CD4-positive, alpha-beta memory T cell (primary cell): ENCODE measurements at regions not wholly inside any gene's neighbourhood (a gene's known extent, or its start where the extent isn't known, plus 50 kb on each side); places are given as distances from the start of the nearest gene placed in this dataset.

Experiments used
- CTCF ChIA-PET: fragments of 350-600 bp; sonication (Branson Sonifier 250); formaldehyde crosslinking; loops from one replicate; lab custom pipeline; 2021; ENCODE audit warnings: inconsistent platforms; ENCODE audit not compliant: partially characterized antibody; lab: Charles Lee
- POLR2A ChIA-PET: fragments of 350-600 bp; sonication (Branson Sonifier 250); formaldehyde crosslinking; loops from one replicate; lab custom pipeline; 2021; ENCODE audit not compliant: partially characterized antibody; lab: Charles Lee
- DNase-seq, 5 donors: peaks; one replicate each; pipeline versions ENCODE4 v3.0.0 to v3.0.0-alpha.2; 2020 to 2022; ENCODE audit warnings: mixed read lengths in 1 of 5
- H3K27ac ChIP-seq: one replicate; pipeline ENCODE4 v1.7.0; 2013; ENCODE audit warnings: low read depth, low read length
- H3K27me3 ChIP-seq: 2 replicates; pipeline ENCODE4 v1.7.0; 2013; ENCODE audit warnings: mild to moderate bottlenecking, low read length, moderate library complexity; ENCODE audit not compliant: insufficient read depth
- H3K36me3 ChIP-seq: 2 replicates; pipeline ENCODE4 v1.7.0; 2013; ENCODE audit warnings: mild to moderate bottlenecking, low read length, moderate library complexity; ENCODE audit not compliant: insufficient read depth
- H3K4me1 ChIP-seq: 2 replicates; pipeline ENCODE4 v1.7.0; 2013; ENCODE audit warnings: mild to moderate bottlenecking, low read length, moderate library complexity; ENCODE audit not compliant: insufficient read depth
- H3K4me3 ChIP-seq, 2 donors: one replicate each; pipeline ENCODE4 v1.7.0; 2013; ENCODE audit warnings: low read length in 2 of 2, mild to moderate bottlenecking in 1 of 2
- H3K9me3 ChIP-seq, 2 donors: one replicate each; pipeline ENCODE4 v1.7.0; 2013; ENCODE audit warnings: low read length in 2 of 2, control low read depth in 1 of 2; ENCODE audit not compliant: control insufficient read depth in 1 of 2
- H3K27ac Mint-ChIP-seq, 7 donors: one replicate each; pipeline ENCODE4 v1.8.0; 2020 to 2021; ENCODE audit warnings: mixed read lengths in 7 of 7, mild to moderate bottlenecking in 6 of 7, inconsistent platforms in 3 of 7, moderate library complexity in 3 of 7
- H3K27me3 Mint-ChIP-seq, 2 donors: one replicate each; pipeline ENCODE4 v1.8.0; 2020 to 2021; ENCODE audit warnings: mixed read lengths in 2 of 2
- H3K36me3 Mint-ChIP-seq, 2 donors: one replicate each; pipeline ENCODE4 v1.8.0; 2020 to 2021; ENCODE audit warnings: mixed read lengths in 2 of 2, inconsistent platforms in 1 of 2, mild to moderate bottlenecking in 1 of 2
- H3K4me1 Mint-ChIP-seq, 4 donors: one replicate each; pipeline ENCODE4 v1.8.0; 2020 to 2021; ENCODE audit warnings: mixed read lengths in 4 of 4, mild to moderate bottlenecking in 1 of 4
- H3K4me3 Mint-ChIP-seq, 8 donors: one replicate each; pipeline ENCODE4 v1.8.0; 2020 to 2021; ENCODE audit warnings: mixed read lengths in 8 of 8, mild to moderate bottlenecking in 7 of 8, moderate library complexity in 6 of 8, inconsistent platforms in 3 of 8
- H3K9me3 Mint-ChIP-seq, 8 donors: one replicate each; pipeline ENCODE4 v1.8.0; 2020 to 2021; ENCODE audit warnings: mixed read lengths in 8 of 8, mild to moderate bottlenecking in 5 of 8, inconsistent platforms in 3 of 8, moderate library complexity in 1 of 8
- intact Hi-C: fragments of 100-400 bp; cut with micrococcal nuclease; formaldehyde crosslinking; loops from one replicate; pipeline ENCODE4 v1.15.1; 2023

DNA sequence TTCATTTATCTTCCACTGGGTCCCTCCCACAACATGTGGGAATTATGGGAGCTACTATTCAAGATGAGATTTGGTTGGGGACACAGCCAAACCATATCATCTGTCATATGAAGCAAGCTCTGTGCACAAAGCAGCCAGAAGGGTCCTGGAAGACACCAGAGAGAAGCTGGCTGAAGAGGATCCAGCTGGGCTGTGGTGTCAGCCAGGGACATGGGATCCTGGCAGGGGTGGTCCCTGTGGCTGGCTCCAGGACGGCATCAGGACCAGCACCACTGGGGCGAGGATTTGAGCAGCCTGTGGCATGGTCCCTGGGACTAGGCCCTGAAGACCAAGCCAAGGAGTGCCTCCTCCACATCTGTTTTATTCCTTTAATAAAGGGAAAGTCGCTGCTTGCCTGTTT, 84.8 kb upstream of the HDAC4 start:
- Mint-ChIP-seq H3K4me3 (no peak overlapping the region), H3K36me3 (no peaks in the 10 kb centered on the region), H3K27me3 (peaks cover 2 to 4% of the 10 kb centered on the region in 2 donors), H3K27ac (no peak overlapping the region), H3K4me1 (no peaks in the 10 kb centered on the region), H3K9me3 (no peaks in the 10 kb centered on the region)
- intact Hi-C loops: no loop called here
- ChIA-PET CTCF (no interaction called here), POLR2A (no interaction called here)
- H3K27ac ChIP-seq: no peak overlapping the region
- no peak overlapping the region for H3K4me3 ChIP-seq
- H3K36me3 ChIP-seq: no peaks in the 10 kb centered on the region
- no peaks in the 10 kb centered on the region for H3K9me3 ChIP-seq
- no peaks in the 10 kb centered on the region for H3K4me1 ChIP-seq
- DNase-seq: no peak
- H3K27me3 ChIP-seq: no peaks in the 10 kb centered on the region

DNA sequence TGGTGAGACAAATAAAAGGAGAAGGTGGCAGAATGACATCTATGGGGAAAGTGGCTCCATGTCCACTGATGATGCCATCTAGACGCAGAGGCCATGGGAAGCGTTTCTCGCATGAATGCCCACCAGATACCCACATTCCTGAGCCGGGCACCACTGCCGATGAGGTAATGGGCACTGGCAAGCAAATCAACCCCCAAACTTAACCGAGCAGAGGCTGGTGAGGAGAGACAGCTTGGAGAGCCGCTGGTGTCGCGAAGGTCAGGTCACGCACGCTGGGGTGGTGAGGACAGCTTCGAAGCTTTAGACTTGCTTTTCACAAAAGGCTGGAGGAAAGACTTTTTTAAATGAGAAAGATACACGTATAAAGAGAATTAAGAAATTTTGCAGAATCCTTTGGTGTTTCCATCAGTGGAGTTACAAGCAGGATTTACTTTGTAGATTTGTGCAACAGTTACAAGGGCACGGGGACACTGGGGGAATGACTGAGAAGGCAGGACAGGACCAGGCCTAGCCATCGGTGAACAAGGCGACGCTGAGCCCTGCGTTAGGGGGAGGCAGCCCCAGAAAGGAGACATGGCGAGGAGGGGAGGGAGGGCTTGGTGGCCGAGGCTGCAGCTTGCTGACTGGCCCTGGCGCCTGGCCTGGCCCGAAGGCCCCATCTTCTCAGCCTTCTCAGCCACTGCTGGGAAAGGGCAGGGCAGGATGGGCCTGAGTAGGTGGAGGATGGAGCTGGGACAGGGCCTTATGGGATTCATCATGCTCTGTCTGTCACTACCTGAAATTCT, 83.9 kb upstream of the HDAC4 start:
- H3K27ac ChIP-seq: no peak overlapping the region
- no peak for DNase-seq
- Mint-ChIP-seq H3K4me3 (no peak overlapping the region), H3K4me1 (no peaks in the 10 kb centered on the region), H3K27ac (no peak overlapping the region), H3K9me3 (no peaks in the 10 kb centered on the region), H3K27me3 (peaks cover 0 to 4% of the 10 kb centered on the region in 2 donors), H3K36me3 (no peaks in the 10 kb centered on the region)
- ChIA-PET CTCF (no interaction called here), POLR2A (no interaction called here)
- H3K36me3 ChIP-seq: no peaks in the 10 kb centered on the region
- no peaks in the 10 kb centered on the region for H3K9me3 ChIP-seq
- intact Hi-C loops: no loop called here
- H3K27me3 ChIP-seq: no peaks in the 10 kb centered on the region
- H3K4me3 ChIP-seq: no peak overlapping the region
- no peaks in the 10 kb centered on the region for H3K4me1 ChIP-seq

DNA sequence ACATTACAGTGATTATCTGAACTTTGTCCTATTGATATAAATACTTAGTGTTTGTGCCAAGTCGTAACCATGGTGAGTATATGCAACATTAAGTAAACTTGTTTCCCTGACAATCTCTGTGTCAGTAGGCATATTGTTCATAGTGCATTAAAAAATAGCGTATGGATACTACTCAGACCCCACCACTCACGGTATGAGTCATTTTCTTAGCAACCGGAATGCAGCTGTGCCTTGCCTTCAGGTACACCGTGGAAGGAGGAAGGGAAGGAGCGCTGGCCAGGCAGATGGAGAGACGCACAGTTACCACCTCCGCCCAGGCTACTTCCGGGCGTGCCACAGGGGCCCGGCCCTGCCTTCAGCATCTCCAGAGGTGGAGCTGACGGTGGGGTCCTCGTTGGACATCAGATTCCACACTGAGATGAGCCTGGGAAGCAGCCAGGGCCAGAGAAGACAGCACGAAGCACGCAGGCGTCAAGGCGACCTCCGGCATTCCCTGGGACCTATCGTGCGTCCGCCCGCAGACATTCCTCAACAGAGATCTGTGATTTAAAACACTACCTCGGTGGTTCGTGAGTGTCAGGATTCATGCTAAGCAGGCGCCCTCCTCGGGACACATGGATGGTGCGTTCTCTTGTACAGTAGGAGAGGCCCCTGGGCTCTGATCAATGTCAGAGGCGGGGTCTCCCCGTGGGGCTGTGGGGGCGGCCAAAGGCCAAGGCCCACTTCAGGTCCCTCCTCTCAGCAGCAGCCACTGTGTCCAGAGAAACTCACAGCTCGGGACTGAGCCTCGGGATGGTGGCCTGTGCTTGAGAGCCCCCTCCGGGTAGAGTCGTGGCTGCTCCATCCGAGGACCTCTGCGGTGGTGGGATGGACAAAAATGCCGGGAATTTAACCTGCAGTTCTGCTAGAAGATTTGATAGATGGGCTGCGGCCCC, 82.2 kb upstream of the HDAC4 start:
- Histone ChIP-seq H3K36me3 (no peaks in the 10 kb centered on the region), H3K4me3 (no peak overlapping the region), H3K27me3 (no peaks in the 10 kb centered on the region), H3K9me3 (no peaks in the 10 kb centered on the region), H3K4me1 (no peaks in the 10 kb centered on the region), H3K27ac (no peak overlapping the region)
- H3K36me3 Mint-ChIP-seq: no peaks in the 10 kb centered on the region
- no peaks in the 10 kb centered on the region for H3K4me1 Mint-ChIP-seq
- POLR2A ChIA-PET: no interaction called here
- H3K27ac Mint-ChIP-seq: no peak overlapping the region
- H3K9me3 Mint-ChIP-seq: no peaks in the 10 kb centered on the region
- intact Hi-C loops: no loop called here
- no peak overlapping the region for H3K4me3 Mint-ChIP-seq
- DNase-seq: no peak
- CTCF ChIA-PET: no interaction called here
- peaks cover 0 to 1% of the 10 kb centered on the region in 2 donors for H3K27me3 Mint-ChIP-seq

DNA sequence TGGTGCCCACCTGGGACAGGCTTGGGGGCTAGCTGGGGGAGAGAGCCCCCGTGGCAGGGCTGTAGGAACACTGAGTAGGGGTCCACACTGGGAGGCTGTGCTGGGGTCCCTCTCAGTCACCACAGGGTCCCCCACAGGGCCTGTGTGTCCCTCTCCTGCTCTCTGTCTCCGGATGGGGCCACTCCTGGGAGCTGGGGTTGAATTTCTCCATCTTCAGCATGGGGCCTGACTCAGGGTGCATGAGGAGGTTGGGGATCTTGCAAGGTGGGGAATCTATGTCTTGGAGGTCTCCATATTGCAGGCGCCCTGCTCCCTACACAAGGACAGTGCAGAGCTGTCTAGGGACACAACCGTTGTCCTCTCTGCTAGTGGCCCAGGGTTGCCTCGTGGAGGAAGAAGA, 78.7 kb upstream of the HDAC4 start:
- DNase-seq: no peak
- H3K9me3 ChIP-seq: no peaks in the 10 kb centered on the region
- Mint-ChIP-seq H3K4me1 (no peaks in the 10 kb centered on the region), H3K36me3 (no peaks in the 10 kb centered on the region), H3K27me3 (peaks cover 0 to 3% of the 10 kb centered on the region in 2 donors), H3K27ac (no peak overlapping the region), H3K4me3 (no peak overlapping the region), H3K9me3 (no peaks in the 10 kb centered on the region)
- H3K4me1 ChIP-seq: no peaks in the 10 kb centered on the region
- intact Hi-C loops: no loop called here
- no peaks in the 10 kb centered on the region for H3K27me3 ChIP-seq
- H3K36me3 ChIP-seq: no peaks in the 10 kb centered on the region
- H3K27ac ChIP-seq: no peak overlapping the region
- ChIA-PET CTCF (no interaction called here), POLR2A (no interaction called here)
- H3K4me3 ChIP-seq: no peak overlapping the region

DNA sequence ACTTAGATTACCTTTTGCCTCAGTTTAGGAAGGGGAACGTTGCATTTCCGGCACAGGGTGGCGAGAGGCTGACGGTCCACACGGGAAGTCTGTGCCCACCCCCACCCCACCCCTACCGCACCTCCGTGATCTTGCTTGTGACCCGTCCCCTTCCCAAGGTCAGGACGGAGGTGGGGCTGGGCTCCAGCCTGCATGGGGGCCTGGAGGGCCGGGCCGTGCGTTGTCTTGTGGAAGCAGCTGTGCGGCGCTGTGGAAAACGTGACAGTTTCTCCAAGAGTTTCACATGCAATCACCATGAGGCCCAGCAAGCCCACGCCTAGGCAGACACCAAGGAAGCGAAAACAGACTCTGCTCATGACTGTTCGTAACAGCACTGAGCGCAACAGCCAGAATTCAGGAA, 76.8 kb upstream of the HDAC4 start:
- H3K27ac ChIP-seq: no peak overlapping the region
- no peak for DNase-seq
- Mint-ChIP-seq H3K4me3 (no peak overlapping the region), H3K27me3 (peaks cover 0 to 2% of the 10 kb centered on the region in 2 donors), H3K27ac (no peak overlapping the region), H3K9me3 (no peaks in the 10 kb centered on the region), H3K36me3 (no peaks in the 10 kb centered on the region), H3K4me1 (no peaks in the 10 kb centered on the region)
- intact Hi-C loops: no loop called here
- ChIA-PET POLR2A (no interaction called here), CTCF (no interaction called here)
- no peaks in the 10 kb centered on the region for H3K4me1 ChIP-seq
- H3K9me3 ChIP-seq: no peaks in the 10 kb centered on the region
- no peaks in the 10 kb centered on the region for H3K27me3 ChIP-seq
- no peak overlapping the region for H3K4me3 ChIP-seq
- H3K36me3 ChIP-seq: no peaks in the 10 kb centered on the region

DNA sequence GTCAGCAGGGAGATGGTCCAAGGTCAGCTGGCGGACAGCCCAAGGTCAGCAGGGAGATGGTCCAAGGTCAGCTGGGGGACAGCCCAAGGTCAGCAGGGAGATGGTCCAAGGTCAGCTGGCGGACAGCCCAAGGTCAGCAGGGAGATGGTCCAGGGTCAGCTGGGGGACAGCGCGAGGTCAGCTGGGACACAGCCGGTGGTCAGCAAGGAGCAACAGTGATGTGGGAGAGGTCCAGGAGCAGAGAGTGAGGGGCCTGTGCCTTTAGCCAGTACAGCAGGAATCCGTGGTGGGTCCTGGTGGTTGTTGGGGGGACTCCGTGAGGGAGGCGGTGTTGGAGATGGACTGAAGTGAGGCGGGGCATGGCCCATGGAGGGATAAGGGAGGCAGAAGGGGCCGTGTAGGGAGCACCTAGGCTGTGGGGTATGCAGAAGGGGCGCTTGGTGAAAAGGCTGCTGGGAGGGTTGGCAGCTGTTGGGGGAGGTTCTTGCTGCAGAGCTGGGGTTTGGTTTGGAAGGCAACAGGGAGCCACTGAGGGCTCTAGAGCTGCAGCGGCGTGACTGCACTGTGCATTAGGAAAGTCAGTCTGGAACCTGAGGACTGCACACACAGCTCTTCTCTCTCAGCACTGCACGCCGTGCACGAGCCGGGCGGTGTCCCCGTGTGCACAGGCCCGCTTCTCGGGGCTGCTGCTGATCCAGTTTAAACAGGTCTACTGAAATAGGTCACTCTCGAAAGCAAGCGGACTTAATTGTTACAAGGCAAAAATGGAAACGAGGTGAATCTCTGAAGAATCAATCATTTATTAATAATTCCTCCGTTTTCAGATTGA, 76.2 kb upstream of the HDAC4 start:
- H3K27ac ChIP-seq: no peak overlapping the region
- CTCF ChIA-PET: no interaction called here
- no peak overlapping the region for H3K4me3 Mint-ChIP-seq
- DNase-seq: no peak
- intact Hi-C loops: no loop called here
- no peaks in the 10 kb centered on the region for H3K9me3 ChIP-seq
- H3K27ac Mint-ChIP-seq: no peak overlapping the region
- POLR2A ChIA-PET: no interaction called here
- H3K4me1 Mint-ChIP-seq: no peaks in the 10 kb centered on the region
- no peaks in the 10 kb centered on the region for H3K27me3 ChIP-seq
- no peaks in the 10 kb centered on the region for H3K36me3 ChIP-seq
- H3K36me3 Mint-ChIP-seq: no peaks in the 10 kb centered on the region
- H3K4me3 ChIP-seq: no peak overlapping the region
- no peaks in the 10 kb centered on the region for H3K4me1 ChIP-seq
- H3K27me3 Mint-ChIP-seq: peaks cover 0 to 2% of the 10 kb centered on the region in 2 donors
- H3K9me3 Mint-ChIP-seq: no peaks in the 10 kb centered on the region
